ENCODE measurements at regions not wholly inside any gene's neighbourhood (a gene's known extent, or its start where the extent isn't known, plus 50 kb on each side); places are given as distances from the start of the nearest gene placed in this dataset.

DNA sequence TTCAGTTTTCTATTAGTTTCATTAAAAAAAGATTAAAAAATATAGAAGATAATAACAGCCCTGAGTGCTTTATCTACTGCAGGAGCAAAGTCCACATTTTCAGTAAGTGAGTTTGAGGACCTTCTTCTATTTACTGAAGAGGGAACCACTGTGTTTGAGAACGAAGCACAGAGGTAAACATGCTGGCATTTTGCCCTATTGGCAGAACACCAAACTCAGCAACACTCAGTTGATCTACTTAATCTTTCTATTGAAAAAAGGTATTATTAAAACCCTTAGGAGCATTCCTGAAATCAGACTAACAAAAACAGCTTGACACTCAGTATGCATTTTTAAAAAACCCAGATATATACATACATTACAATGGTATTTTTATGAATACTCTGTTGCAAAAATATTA is 1496.7 kb downstream of the TECRL start:
- Mint-ChIP-seq H3K27ac (no peak overlapping the region), H3K36me3 (no peaks in the 10 kb centered on the region), H3K9me3 (peaks cover 12 to 20% of the 10 kb centered on the region in 2 donors)
- ATAC-seq (no peak), DNase-seq (ENCODE audit: low spot score in 2 of 2) (no peak)

DNA sequence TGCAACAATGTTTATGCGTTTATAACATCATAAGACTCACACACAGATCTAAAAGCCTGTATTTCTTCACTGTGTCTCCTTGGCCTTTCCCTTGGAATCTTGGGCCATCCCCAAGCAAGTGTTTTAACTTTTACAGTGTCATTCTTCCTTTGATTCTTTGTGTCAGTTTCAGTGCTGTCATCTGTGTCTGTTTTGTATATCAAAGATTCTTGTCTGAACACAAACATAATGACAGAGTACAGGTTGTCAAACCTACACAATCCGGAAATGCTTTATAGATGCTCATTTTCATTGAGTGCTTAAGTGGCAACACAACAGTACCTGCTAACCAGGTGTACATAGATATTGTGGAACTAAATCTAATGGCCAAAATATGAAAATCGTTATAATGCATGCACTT is 1500.0 kb downstream of the TECRL start:
- Mint-ChIP-seq H3K36me3 (no peaks in the 10 kb centered on the region), H3K9me3 (peaks cover 12 to 18% of the 10 kb centered on the region in 2 donors), H3K27ac (no peak overlapping the region)
- no peak for ATAC-seq
- no peak for DNase-seq (ENCODE audit: low spot score in 2 of 2)

DNA sequence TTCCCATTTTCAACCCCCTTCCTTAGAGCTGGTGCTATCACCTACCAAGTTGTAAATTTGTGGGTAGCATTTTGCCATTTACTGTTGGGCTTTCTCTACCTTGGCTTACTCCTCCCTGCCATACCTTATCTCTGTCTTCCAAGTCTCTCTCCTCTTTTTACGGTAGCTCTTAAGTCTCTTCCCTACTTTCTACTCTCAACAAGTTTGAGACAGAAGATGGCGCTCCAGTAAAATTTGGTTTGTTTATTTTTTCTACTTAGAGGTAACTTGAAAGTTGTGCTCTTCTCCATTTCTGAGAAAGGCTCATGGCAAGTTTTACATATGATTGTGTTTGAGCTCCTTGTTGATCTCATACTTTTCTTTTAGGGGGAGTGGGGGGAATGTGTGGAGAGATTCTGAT is 1508.1 kb downstream of the TECRL start:
- peaks cover 20 to 29% of the 10 kb centered on the region in 2 donors for H3K9me3 Mint-ChIP-seq
- no peaks in the 10 kb centered on the region for H3K36me3 Mint-ChIP-seq
- ATAC-seq (no peak), DNase-seq (ENCODE audit: low spot score in 2 of 2) (no peak)
- no peak overlapping the region for H3K27ac Mint-ChIP-seq

DNA sequence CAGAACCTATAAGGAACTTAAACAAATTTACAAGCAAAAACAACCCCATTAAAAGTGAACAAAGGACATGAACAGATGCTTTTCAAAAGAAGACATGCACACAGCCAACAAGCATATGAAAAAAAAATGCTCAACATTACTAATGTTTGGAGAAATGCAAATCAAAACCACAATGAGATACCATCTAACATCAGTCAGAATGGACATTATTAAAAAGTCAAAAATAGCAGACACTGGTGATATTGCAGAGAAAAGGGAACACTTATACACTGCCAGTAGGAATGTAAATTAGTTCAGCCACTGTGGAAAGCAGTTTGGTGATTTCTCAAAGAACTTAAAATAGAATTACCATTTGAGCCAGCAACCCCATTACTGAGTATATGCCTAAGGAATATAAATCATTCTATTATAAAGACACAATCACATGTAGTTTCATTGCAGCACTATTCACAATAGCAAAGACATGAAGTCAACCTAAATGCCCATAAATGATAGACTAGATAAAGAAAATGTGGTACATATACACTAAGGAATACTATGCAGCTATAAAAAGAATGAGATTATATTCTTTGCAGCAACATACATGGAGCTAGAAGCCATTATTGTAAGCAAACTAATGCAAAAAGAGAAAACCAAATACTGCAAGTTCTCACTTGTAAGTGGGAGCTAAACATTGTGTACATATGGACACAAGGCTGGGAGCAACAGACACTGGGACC is 1509.4 kb downstream of the TECRL start:
- ATAC-seq, result no peak
- no peak for DNase-seq (ENCODE audit: low spot score in 2 of 2)
- peaks cover 24 to 29% of the 10 kb centered on the region in 2 donors for H3K9me3 Mint-ChIP-seq
- no peak overlapping the region for H3K27ac Mint-ChIP-seq
- no peaks in the 10 kb centered on the region for H3K36me3 Mint-ChIP-seq

DNA sequence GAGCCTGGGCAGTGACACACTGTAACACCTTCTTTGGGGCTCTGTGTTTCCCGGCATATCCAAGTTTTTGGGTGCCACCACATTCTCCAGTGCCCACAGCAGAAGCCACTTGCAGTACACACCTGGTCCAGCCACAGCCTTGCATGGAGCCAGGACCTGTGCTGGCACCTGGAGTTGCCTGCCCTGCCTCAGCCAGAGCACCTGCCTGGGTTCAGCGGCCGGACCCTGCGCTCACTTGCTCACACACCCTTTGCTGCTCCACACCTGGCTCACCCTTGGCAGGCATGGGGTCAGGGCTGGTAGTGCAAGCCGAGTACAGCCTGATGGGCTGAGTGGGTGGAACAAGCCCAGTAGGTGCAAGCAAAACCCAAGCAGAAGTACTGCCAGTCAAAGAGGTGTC is 1511.1 kb downstream of the TECRL start:
- H3K36me3 Mint-ChIP-seq, result no peaks in the 10 kb centered on the region
- no peak for DNase-seq (ENCODE audit: low spot score in 2 of 2)
- ATAC-seq, result no peak
- no peak overlapping the region for H3K27ac Mint-ChIP-seq
- H3K9me3 Mint-ChIP-seq, result peaks cover 15 to 21% of the 10 kb centered on the region in 2 donors

DNA sequence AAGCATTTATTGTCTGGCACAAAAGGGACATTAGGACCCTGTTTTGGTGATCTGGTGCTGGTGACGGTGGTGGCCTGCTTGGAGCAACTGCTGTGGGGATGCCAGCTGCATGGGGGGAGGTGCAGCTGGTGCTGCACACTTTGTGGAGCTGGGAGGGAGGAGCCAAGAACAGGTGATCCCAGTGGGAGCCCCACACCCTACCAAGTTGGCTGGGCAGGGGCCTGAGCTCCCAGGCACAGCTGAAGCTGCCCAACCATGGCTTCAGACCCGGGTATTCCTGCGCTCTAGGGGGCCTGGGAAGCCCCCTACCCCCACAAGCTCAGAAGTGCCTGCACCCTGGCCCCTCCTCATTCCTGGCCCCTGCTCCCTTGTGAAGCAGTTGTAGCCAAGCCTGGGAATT is 1512.5 kb downstream of the TECRL start:
- Mint-ChIP-seq H3K36me3 (no peaks in the 10 kb centered on the region), H3K27ac (no peak overlapping the region), H3K9me3 (peaks cover 7 to 13% of the 10 kb centered on the region in 2 donors)
- no peak for DNase-seq (ENCODE audit: low spot score in 2 of 2)
- ATAC-seq, result no peak

DNA sequence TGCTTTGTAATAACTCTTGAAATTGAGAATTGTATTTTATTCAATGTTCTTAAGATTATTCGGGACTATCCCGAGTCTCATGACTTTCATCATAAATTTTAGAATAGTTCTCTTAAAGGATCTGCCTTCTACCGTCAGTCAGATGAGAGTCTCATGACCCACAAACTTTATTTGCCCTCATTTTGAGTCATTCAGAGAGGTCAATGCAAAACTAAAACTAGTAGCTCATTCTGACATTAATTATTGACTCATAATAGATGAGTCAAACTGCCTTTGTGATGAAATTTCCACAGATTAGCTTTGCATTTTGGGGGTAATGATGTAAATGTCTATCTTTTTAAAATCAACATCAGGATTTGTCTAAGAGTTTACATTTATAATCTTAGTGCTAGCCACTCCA is 1527.3 kb downstream of the TECRL start:
- ATAC-seq (no peak), DNase-seq (ENCODE audit: low spot score in 2 of 2) (no peak)
- Mint-ChIP-seq H3K9me3 (peaks cover 17 to 23% of the 10 kb centered on the region in 2 donors), H3K36me3 (no peaks in the 10 kb centered on the region), H3K27ac (no peak overlapping the region)

DNA sequence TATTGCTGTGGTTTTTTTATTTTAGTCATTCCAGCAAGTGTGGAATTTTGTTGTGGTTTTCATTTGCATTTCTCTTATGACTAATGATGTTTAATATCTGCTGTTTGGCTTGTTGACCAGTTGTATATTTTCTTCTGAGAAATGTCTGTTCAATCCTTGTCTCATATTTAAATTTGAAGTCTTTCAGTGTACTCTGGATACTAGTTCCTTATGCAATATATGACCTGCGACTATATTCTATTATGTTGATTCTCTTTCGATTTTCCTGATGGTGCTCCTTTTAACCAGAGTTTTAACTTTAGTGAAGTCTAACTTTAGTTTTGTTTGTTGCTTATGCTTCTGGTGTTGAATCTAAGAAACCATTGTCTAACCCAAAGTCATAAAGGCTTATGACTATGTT is 1528.0 kb downstream of the TECRL start:
- H3K27ac Mint-ChIP-seq, result no peak overlapping the region
- ATAC-seq (no peak), DNase-seq (ENCODE audit: low spot score in 2 of 2) (no peak)
- peaks cover 18 to 20% of the 10 kb centered on the region in 2 donors for H3K9me3 Mint-ChIP-seq
- H3K36me3 Mint-ChIP-seq, result no peaks in the 10 kb centered on the region

DNA sequence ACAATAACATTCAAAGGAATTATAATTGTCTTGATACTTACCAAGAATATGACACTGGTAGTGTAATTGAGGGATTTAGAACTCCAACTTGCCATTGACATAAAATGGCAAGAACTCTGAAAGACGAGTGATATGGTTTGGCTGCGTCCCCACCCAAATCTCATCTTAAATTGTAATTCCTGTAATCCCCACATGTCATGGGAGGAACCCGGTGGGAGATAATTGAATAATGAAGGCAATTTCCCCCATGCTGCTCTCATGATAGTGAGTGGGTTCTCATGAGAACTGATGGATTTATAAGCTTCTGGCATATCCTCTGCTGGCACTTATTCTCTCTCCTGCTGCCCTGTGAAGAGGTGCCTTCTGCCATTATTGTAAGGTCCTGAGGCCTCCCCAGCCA is 1536.4 kb downstream of the TECRL start:
- peaks cover 0 to 4% of the 10 kb centered on the region in 2 donors for H3K36me3 Mint-ChIP-seq
- ATAC-seq (no peak), DNase-seq (ENCODE audit: low spot score in 2 of 2) (no peak)
- H3K27ac Mint-ChIP-seq, result no peak overlapping the region
- peaks cover 17 to 26% of the 10 kb centered on the region in 2 donors for H3K9me3 Mint-ChIP-seq

DNA sequence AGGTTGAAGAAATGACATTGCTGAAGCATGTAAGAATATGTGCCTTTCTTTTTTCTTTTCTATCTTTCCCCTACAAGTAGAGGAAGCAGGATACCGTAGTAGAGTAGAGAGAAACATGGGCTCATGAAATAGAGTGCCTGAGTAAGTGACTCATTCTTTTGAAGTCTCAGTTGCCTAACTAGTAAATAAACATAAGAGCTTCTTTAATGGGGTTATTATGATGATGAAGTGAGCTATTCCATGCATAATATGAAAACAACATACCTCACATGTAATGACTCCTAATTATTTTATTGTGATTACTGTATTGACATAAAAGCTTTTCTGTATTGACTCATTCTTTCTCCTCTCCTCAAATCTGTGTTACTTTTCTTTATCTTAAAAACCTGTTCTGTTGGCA is 1538.2 kb downstream of the TECRL start:
- peaks cover 10 to 14% of the 10 kb centered on the region in 2 donors for H3K9me3 Mint-ChIP-seq

DNA sequence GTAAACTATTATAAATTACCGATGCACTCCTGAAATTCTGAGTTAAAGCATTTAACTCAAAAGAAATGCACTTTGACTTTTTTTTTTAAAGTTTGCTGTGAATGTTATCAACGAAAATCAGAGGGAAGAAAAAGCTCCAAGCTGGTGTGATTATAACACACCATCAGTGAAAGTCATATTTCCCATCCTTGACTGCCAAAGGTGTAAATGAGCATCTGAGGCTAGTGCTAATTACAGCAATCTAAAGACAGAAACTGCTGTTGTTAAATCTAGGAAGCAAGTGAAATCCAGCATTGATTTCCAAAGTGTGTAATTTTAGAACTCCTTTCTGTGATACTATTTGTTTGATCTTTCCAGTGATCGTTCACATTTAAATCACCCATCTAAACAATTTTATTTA is 1538.8 kb downstream of the TECRL start:
- ATAC-seq (no peak), DNase-seq (ENCODE audit: low spot score in 2 of 2) (no peak)
- no peak overlapping the region for H3K27ac Mint-ChIP-seq
- H3K9me3 Mint-ChIP-seq, result peaks cover 10 to 13% of the 10 kb centered on the region in 2 donors
- peaks cover 0 to 4% of the 10 kb centered on the region in 2 donors for H3K36me3 Mint-ChIP-seq

More for the DNA sequence above, 1538.2 kb downstream of the TECRL start:
- ATAC-seq (no peak), DNase-seq (ENCODE audit: low spot score in 2 of 2) (no peak)
- Mint-ChIP-seq H3K27ac (no peak overlapping the region), H3K36me3 (peaks cover 0 to 4% of the 10 kb centered on the region in 2 donors)

DNA sequence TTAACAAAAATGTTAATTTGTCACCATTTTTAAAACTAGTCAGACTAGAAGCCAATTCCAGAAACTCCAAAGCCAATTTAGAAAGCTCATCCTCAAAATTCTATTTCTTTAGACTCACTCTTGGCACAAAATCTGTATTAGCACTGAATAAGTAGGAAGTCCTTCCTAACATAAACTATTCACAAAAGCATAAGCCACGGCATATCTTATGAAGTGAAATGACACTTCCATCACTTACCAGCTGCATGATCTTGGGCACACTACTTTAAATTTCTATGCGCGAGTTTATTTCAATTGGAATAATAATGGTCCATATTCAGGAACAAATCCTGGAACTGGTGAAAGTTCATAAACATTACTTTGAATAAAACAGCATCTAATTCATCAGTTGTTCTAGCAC is 1544.0 kb downstream of the TECRL start:
- Mint-ChIP-seq H3K27ac (no peak overlapping the region), H3K9me3 (peaks cover 0 to 8% of the 10 kb centered on the region in 2 donors), H3K36me3 (no peaks in the 10 kb centered on the region)
- ATAC-seq (no peak), DNase-seq (ENCODE audit: low spot score in 2 of 2) (no peak)

DNA sequence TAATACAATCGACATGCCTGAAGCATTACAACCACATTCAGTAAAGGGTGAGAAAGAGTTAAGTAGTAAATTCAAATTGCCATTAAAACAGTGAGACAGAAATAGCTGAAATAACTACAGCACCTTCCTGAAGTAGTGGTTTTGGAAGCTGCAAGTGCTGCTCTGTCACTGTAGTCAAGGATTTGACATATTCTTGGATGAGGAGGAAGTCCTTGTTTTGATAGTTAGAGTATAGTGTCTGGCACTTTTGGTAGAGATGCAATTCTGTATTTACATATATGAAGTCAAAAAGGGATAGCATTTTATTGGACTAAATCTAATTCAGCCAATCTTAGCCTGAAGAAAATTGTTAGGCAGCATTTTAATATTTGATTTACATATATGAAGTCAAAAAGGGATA is 1559.6 kb downstream of the TECRL start:
- no peak for DNase-seq (ENCODE audit: low spot score in 2 of 2)
- no peak for ATAC-seq
- H3K9me3 Mint-ChIP-seq, result peaks cover 16 to 24% of the 10 kb centered on the region in 2 donors
- H3K36me3 Mint-ChIP-seq, result peaks cover 0 to 5% of the 10 kb centered on the region in 2 donors
- H3K27ac Mint-ChIP-seq, result no peak overlapping the region

DNA sequence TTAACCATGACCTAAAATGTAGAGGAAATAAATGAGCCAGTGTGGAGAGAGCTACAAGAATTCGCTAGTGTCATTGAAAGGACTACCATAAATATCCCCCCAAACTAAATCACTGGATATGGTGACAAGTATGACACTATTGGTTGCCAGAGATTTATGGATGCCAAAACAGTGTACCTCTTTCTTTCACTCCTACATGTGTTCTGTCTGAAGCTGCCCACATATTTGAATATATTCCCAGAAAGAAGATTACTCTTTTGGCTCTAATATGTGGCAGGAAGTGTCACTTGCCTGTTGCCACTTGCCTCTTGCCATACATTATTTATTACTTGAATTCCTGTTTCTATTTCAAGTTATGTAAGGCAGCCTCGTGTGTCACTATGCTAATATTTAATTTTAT is 1573.6 kb downstream of the TECRL start:
- ATAC-seq (no peak), DNase-seq (ENCODE audit: low spot score in 2 of 2) (no peak)
- H3K27ac Mint-ChIP-seq, result no peak overlapping the region
- peaks cover 25 to 39% of the 10 kb centered on the region in 2 donors for H3K9me3 Mint-ChIP-seq
- peaks cover 0 to 4% of the 10 kb centered on the region in 2 donors for H3K36me3 Mint-ChIP-seq

DNA sequence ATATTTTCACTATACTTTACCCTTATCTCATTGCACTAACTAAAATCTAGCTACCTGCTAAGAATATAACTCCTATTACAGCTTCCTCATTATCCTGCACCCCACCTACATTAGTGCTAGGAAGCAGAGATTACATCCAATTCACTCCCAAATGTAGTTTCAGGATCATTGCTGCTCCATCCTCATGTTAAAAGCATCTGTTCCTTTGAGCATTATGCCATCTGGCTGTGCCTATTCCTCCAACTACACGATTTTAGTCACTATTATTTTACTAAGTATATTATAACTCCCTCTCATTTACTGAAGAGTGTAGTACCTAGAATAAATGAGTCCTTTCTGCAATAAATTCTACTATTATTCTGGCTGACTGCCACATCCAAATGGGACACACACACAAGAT is 1586.9 kb downstream of the TECRL start:
- peaks cover 0 to 5% of the 10 kb centered on the region in 2 donors for H3K36me3 Mint-ChIP-seq
- no peak overlapping the region for H3K27ac Mint-ChIP-seq
- ATAC-seq, result no peak
- H3K9me3 Mint-ChIP-seq, result peaks cover 27% of the 10 kb centered on the region in 2 donors
- DNase-seq (ENCODE audit: low spot score in 2 of 2), result no peak

DNA sequence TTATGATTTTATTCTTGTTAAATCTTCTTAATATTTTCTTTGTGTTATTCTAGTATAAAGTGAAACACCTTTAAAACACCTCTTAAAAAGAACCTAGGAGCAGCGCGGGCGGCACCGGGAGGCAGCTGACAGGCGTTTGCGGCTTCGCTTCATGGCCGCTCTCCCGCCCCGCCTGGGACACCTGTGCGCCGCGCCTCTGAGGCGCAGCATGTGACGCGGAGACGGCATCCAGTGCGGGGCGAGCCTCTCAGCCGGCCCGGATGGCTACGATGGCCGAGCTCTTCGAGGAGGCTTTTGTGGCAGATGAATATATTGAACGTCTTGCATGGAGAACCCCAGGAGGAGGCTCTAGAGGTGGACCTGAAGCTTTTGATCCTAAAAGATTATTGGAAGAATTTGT is 1592.7 kb downstream of the TECRL start:
- Mint-ChIP-seq H3K27ac (no peak overlapping the region), H3K9me3 (peaks cover 11 to 17% of the 10 kb centered on the region in 2 donors), H3K36me3 (no peaks in the 10 kb centered on the region)
- ATAC-seq (no peak), DNase-seq (ENCODE audit: low spot score in 2 of 2) (no peak)

DNA sequence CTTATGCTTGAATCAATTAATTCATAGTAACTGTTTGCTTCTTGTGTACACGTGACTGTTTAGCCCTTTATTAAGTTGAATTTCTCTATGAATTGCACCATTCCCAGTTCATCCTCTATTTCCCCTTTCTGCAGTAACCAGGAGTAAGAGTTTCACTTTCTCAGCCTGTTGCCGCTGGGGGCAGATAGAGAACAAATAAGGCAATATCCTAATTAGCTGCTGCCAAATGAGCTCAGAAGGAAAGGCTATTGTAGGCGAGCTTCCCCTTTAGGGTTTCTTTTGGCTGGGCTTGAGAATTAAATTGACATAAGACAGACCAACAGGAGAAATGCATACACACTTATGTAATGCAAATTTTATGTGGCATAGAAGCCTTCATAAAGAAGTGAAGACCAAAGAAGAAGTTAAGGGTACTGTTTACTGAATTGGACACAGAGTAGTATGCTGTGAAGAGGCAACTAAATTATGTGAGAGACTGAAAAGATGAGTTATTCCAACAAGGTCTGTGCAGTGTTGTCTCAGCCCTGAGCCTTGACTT is 1594.7 kb downstream of the TECRL start:
- Mint-ChIP-seq H3K36me3 (no peaks in the 10 kb centered on the region), H3K9me3 (peaks cover 7 to 16% of the 10 kb centered on the region in 2 donors), H3K27ac (no peak overlapping the region)
- ATAC-seq (no peak), DNase-seq (ENCODE audit: low spot score in 2 of 2) (no peak)

DNA sequence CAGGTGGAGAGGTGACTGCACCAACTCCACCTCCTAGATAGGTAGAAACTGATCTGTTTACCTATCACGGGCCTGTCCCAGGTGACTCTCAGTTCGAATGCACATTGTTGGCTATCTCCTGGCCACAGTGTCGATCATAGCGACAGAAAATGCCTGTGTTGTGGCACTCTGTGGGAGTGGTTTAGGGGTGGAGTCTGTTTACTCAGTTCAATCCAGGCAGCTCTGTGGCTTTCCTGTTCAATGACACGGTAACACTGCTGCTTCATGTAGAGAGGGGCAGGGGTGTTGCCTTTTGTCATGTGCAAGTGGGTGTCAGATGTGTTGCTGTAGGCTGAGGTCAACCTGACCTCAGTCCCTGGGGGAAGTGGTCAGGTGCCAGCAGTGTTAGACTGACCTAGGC is 1602.4 kb downstream of the TECRL start:
- ATAC-seq, result no peak

More for the DNA sequence above, 1602.4 kb downstream of the TECRL start:
- H3K36me3 Mint-ChIP-seq, result peaks cover 0 to 11% of the 10 kb centered on the region in 2 donors
- no peak for DNase-seq (ENCODE audit: low spot score in 2 of 2)
- no peak overlapping the region for H3K27ac Mint-ChIP-seq
- peaks cover 5 to 18% of the 10 kb centered on the region in 2 donors for H3K9me3 Mint-ChIP-seq

Measured in activated naive CD4-positive, alpha-beta T cell treated with anti-CD3 and anti-CD28 coated beads, Interleukin-2, amount 50 U/mL, for 72 hours (primary cell).